Fibroblast of villous mesenchyme (primary cell): ENCODE measurements at regions not wholly inside any gene's neighbourhood (a gene's known extent, or its start where the extent isn't known, plus 50 kb on each side); places are given as distances from the start of the nearest gene placed in this dataset.

Experiments used
- DNase-seq: peaks from one replicate; pipeline ENCODE4 v3.0.0-alpha.2; 2010; ENCODE audit warnings: low read depth
- H3K4me3 ChIP-seq: 2 replicates; pipeline ENCODE4 v1.5.1; 2011; ENCODE audit warnings: low read depth, mild to moderate bottlenecking, low read length
- TF ChIP-seq, protein P1 (sequence below): IDR thresholded peaks from 2 replicates; pipeline ENCODE4 v1.5.1; 2012; ENCODE audit warnings: low read depth, mild to moderate bottlenecking, low read length; ENCODE audit not compliant: insufficient read depth

DNA sequence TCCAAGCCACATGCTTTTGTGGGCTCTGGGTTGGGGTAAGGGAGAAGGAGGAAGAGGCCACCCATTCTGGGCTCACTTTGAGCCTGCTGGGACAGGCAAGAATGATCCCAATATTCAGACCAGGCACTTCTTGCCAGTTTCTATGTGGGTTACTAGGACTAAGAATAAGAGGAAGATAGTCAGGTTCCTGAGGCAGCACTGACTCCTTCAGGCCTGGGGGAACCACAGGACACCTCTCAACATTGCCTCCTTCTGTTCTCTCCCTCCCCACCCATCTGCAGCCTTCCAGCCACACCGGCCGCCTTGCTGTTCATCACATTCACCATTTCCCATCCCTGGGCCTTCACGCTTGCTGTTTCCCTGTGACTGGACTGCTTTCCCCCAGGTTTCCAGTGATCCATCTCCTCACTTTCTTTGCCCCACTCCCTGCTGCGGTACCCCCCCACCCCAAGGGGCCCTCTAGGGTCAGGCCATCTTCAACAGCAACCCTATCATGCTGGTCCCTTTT is 69.2 kb upstream of the SIRPA start:
- H3K4me3 ChIP-seq: no peak overlapping the region
- no peak for DNase-seq
- TF ChIP-seq, protein P1, sequence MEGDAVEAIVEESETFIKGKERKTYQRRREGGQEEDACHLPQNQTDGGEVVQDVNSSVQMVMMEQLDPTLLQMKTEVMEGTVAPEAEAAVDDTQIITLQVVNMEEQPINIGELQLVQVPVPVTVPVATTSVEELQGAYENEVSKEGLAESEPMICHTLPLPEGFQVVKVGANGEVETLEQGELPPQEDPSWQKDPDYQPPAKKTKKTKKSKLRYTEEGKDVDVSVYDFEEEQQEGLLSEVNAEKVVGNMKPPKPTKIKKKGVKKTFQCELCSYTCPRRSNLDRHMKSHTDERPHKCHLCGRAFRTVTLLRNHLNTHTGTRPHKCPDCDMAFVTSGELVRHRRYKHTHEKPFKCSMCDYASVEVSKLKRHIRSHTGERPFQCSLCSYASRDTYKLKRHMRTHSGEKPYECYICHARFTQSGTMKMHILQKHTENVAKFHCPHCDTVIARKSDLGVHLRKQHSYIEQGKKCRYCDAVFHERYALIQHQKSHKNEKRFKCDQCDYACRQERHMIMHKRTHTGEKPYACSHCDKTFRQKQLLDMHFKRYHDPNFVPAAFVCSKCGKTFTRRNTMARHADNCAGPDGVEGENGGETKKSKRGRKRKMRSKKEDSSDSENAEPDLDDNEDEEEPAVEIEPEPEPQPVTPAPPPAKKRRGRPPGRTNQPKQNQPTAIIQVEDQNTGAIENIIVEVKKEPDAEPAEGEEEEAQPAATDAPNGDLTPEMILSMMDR: no peak

DNA sequence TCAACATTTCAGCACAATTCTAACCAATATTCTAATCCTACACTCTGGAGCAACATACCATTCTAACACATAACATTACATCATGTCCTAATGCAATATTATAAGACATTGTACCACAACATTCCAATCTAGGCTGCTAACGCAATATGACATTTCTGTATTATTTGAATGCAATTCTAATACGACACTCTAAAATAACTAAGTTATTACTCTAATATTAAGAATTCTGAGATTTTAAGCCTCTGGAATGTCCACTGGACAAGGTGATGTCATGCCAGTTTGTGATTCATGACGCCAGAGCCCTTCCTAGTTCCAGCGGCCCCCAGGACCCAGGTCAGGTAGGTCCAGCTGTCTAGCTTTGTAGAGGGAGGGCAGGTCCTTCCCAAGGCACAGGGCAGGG is 69.7 kb upstream of the SIRPA start:
- TF ChIP-seq, protein P1: no peak
- DNase-seq: peak; percentile 37
- no peak overlapping the region for H3K4me3 ChIP-seq

DNA sequence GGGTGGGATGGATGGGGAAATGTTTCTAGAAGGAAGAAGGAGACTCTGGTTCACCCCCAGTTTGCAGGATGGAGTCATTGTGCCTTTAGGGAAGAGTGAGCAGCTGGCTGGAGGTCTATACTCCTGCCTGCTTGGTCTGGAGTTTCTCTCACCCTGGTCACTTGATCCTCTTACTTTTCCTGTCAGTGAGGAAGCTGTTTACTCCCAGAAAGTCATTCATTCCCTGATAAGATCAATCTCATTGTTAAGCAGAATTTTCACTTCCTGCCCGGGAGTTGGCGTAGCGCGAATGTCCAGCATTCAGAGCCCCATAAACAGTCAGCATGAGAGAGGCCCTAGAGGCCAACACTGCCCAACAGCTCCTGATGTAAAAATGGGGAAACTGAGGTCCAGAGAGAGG is 70.4 kb upstream of the SIRPA start:
- H3K4me3 ChIP-seq: no peak overlapping the region
- TF ChIP-seq, protein P1: no peak
- no peak for DNase-seq

DNA sequence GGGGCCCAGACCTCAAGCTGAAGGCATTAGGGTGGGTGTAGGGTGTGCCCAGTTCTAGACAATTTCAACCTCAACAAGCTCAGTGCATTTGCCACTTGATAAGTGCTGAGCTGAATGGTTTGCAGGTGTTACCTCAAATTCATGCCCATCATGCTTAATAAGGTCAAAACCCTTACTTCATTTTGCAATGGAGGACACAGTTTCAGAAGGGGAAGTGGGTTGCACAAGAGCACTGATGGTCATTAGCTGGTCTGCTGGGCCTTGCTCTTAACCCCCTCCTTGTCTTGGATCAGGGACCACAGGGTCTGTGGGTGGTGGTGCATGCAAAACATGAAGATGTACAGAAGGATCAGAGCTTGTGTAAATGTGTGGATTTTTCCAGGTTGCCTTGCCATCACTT is 71.0 kb upstream of the SIRPA start:
- TF ChIP-seq, protein P1: no peak
- DNase-seq: no peak
- H3K4me3 ChIP-seq: no peak overlapping the region

DNA sequence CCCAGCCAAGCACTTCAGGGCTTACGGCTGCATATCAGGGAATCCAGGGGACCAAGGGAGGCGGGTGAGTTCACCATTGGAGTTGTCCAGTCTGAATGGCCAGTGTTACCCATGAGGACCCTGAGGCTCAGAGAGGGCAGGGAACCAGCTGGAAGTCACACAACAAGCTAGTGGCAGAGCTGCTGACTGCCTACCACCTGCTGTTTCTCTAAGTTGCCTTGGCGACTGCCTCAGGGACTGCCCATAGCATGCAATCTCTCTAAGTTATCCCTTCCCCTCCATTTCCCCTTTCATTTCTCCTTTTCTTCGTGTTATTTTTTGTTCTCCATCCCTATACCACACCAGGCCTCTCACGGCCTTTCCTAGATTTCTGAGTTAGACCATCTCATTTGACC is 71.8 kb upstream of the SIRPA start:
- no peak overlapping the region for H3K4me3 ChIP-seq
- DNase-seq: no peak
- TF ChIP-seq, protein P1: peak; percentile 1

DNA sequence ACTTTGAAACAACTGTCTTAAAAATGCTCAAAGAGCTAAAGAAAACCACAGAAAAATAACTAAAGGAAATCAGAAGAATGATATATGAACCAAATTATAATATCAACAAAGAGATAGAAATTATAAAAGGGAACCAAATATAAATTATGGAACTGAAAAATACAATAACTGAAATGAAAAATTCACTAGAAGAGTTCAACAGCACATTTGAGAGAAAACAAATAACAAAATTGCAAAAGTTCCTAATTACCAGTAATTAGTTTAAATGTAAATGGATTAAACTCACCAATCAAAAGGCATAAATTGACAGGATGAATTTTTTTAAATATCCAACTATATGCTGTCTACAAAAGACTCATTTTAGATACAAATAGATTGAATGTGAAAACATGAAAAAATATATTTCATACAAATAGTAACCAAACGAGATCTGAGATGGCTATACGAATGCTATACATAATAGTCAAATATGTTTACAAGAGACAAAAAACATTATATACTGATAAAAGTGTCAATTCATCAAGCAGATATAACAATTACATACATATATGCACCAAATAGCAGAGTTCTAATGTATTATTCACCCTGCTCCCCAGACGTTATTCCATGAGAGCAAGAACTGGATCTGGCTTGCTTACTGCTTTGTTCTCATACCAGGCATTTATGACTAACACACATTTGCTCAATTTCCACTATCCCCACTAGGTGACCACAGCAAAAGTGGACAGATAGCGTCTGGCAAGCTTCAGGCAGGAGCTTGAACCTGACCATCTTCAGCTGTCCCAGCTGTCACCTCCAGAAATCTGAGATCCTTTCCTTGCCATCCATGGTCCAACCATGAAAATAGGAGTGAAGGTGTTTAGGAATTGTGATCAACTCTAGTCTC is 72.4 kb upstream of the SIRPA start:
- no peak overlapping the region for H3K4me3 ChIP-seq
- DNase-seq: peak; percentile 25
- TF ChIP-seq, protein P1: peak; percentile 11
